ENCODE measurements at regions not wholly inside any gene's neighbourhood (a gene's known extent, or its start where the extent isn't known, plus 50 kb on each side); places are given as distances from the start of the nearest gene placed in this dataset.

- TF ChIP-seq KDM5A (IDR thresholded peaks at IDR 0.05; ENCODE audit: low read length) (no peak), EZH2 (IDR thresholded peaks at IDR 0.05; ENCODE audit: low read depth, low read length, severe bottlenecking) (no peak), NANOG (IDR thresholded peaks at IDR 0.05; ENCODE audit: insufficient read depth, low read depth, low read length, poor library complexity, severe bottlenecking) (no peak), EP300 (IDR thresholded peaks at IDR 0.05; ENCODE audit: borderline replicate concordance in 1 of 2, low read depth in 2 of 2, low read length in 2 of 2) (no peak), POLR2AphosphoS5 (IDR thresholded peaks at IDR 0.05; ENCODE audit: low read depth, low read length) (no peak), RFX5 (IDR thresholded peaks at IDR 0.05; ENCODE audit: borderline replicate concordance, low read depth, low read length) (no peak), FOSL1 (IDR thresholded peaks at IDR 0.05; ENCODE audit: insufficient read depth, low read depth, low read length) (no peak), TAF1 (IDR thresholded peaks at IDR 0.05; ENCODE audit: low read depth, low read length) (no peak)
These were observed 114.5 kb upstream of the LYPLAL1 start (continued) for GRCh38 chr1:219058891-219059820.
